TTC549 (cell line): ENCODE measurements at regions not wholly inside any gene's neighbourhood (a gene's known extent, or its start where the extent isn't known, plus 50 kb on each side); places are given as distances from the start of the nearest gene placed in this dataset.
"Not testable (repeated sequence)": the region's sequence is repeated elsewhere in the genome, so short reads cannot be mapped to it uniquely, and the experiment has no call there.

Experiments used
- FAIRE-seq: peaks from 2 replicates; lab custom pipeline; 2012; peaks lifted over from hg19 to GRCh38; lab: Jason Lieb, UNC

GRCh38 chr14:101250336-101250947 lies 310.9 kb upstream of the DIO3 start:
- FAIRE-seq: no peak

- FAIRE-seq: no peak
Observed at GRCh38 chr14:101250948-101251811, 310.1 kb upstream of the DIO3 start.

- no peak for FAIRE-seq
Observed at GRCh38 chr14:101251812-101252442, 309.4 kb upstream of the DIO3 start.

GRCh38 chr14:101252443-101253214 lies 308.7 kb upstream of the DIO3 start:
- no peak for FAIRE-seq

GRCh38 chr14:101253948-101254347 lies 307.3 kb upstream of the DIO3 start:
- no peak for FAIRE-seq

- FAIRE-seq: no peak
Observed at GRCh38 chr14:101254805-101255764, 306.2 kb upstream of the DIO3 start.

GRCh38 chr14:101255765-101256125 lies 305.6 kb upstream of the DIO3 start:
- FAIRE-seq: no peak

- FAIRE-seq: no peak
Observed at GRCh38 chr14:101256266-101256665, 305.0 kb upstream of the DIO3 start.

GRCh38 chr14:101257551-101257950 lies 303.7 kb upstream of the DIO3 start:
- no peak for FAIRE-seq

GRCh38 chr14:101259748-101260147 lies 301.5 kb upstream of the DIO3 start:
- no peak for FAIRE-seq

- not testable (repeated sequence) for FAIRE-seq
Observed at GRCh38 chr14:101266441-101266840, 294.9 kb upstream of the DIO3 start.

GRCh38 chr14:101273091-101273490 lies 288.2 kb upstream of the DIO3 start:
- FAIRE-seq: no peak

GRCh38 chr14:101276309-101277091 lies 284.8 kb upstream of the DIO3 start:
- FAIRE-seq: no peak

- no peak for FAIRE-seq
Observed at GRCh38 chr14:101282418-101282817, 278.9 kb upstream of the DIO3 start.

GRCh38 chr14:101284711-101285110 lies 276.6 kb upstream of the DIO3 start:
- no peak for FAIRE-seq

- no peak for FAIRE-seq
Observed at GRCh38 chr14:101286271-101287018, 274.9 kb upstream of the DIO3 start.

- no peak for FAIRE-seq
Observed at GRCh38 chr14:101288436-101289229, 272.7 kb upstream of the DIO3 start.

- FAIRE-seq: no peak
Observed at GRCh38 chr14:101289230-101289690, 272.0 kb upstream of the DIO3 start.

GRCh38 chr14:101289911-101290310 lies 271.4 kb upstream of the DIO3 start:
- no peak for FAIRE-seq
